ENCODE measurements at regions not wholly inside any gene's neighbourhood (a gene's known extent, or its start where the extent isn't known, plus 50 kb on each side); places are given as distances from the start of the nearest gene placed in this dataset.

DNA sequence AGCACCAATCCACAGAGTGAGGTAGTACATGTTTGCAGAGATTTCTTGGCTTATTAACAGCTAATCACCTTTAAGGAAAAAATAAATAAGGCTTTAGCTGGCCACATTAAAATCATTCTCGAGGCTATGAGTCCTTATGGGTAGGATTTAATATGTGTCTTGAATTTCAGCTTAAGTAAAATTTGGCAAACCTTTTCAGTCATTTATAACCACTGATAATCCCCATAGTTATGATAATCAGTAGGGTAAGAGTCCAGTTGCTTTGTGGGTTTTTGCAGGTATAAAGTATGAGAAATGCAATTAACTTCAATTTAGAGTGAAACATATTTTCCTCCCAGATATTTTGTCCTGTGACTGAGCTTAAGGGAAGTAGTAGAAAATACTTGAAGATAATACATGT is 1458.9 kb upstream of the FLRT2 start:
- Histone ChIP-seq H3K27me3 (ENCODE audit: insufficient read depth, low read depth) (no peaks in the 10 kb centered on the region), H3K4me1 (ENCODE audit: low read depth, poor library complexity, severe bottlenecking) (no peaks in the 10 kb centered on the region), H3K4me2 (no peak overlapping the region), H3K27ac (no peak overlapping the region), H3K4me3 (IDR thresholded peaks at IDR 0.05; ENCODE audit: insufficient read depth, low read depth, low read length) (no peak overlapping the region), H3K36me3 (ENCODE audit: insufficient read depth) (no peaks in the 10 kb centered on the region), H4K20me1 (ENCODE audit: insufficient read depth) (no peaks in the 10 kb centered on the region), H3K79me2 (ENCODE audit: insufficient read depth, low read depth) (no peaks in the 10 kb centered on the region), H3K9ac (no peak overlapping the region), H2AFZ (ENCODE audit: low read depth) (no peak overlapping the region)
- TF ChIP-seq, protein P1, sequence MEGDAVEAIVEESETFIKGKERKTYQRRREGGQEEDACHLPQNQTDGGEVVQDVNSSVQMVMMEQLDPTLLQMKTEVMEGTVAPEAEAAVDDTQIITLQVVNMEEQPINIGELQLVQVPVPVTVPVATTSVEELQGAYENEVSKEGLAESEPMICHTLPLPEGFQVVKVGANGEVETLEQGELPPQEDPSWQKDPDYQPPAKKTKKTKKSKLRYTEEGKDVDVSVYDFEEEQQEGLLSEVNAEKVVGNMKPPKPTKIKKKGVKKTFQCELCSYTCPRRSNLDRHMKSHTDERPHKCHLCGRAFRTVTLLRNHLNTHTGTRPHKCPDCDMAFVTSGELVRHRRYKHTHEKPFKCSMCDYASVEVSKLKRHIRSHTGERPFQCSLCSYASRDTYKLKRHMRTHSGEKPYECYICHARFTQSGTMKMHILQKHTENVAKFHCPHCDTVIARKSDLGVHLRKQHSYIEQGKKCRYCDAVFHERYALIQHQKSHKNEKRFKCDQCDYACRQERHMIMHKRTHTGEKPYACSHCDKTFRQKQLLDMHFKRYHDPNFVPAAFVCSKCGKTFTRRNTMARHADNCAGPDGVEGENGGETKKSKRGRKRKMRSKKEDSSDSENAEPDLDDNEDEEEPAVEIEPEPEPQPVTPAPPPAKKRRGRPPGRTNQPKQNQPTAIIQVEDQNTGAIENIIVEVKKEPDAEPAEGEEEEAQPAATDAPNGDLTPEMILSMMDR (conservative IDR thresholded peaks at IDR 0.05; ENCODE audit: low read depth, low read length): no peak

DNA sequence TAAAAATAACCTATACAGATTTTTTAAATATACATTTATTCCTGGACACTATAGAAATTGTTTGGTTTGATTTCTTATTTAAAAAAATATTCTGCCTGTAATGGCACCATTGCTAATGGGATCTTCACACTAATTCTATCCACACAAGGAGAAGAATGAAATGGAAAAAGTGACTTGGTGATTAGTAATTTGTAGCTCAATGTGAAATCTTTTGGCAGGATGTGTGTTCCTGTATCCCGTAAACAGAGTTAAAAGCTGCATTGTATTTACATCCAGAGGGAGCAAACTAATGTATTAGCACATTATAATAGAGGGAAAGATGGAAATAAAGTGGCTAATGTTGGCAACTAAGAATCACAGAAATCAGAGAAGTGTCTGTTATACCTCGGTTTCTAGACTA is 1455.3 kb upstream of the FLRT2 start:
- Histone ChIP-seq H3K4me2 (no peak overlapping the region), H3K4me1 (ENCODE audit: low read depth, poor library complexity, severe bottlenecking) (no peaks in the 10 kb centered on the region), H2AFZ (ENCODE audit: low read depth) (no peak overlapping the region), H3K4me3 (IDR thresholded peaks at IDR 0.05; ENCODE audit: insufficient read depth, low read depth, low read length) (no peak overlapping the region), H3K36me3 (ENCODE audit: insufficient read depth) (no peaks in the 10 kb centered on the region), H3K27me3 (ENCODE audit: insufficient read depth, low read depth) (no peaks in the 10 kb centered on the region), H3K27ac (no peak overlapping the region), H3K9ac (no peak overlapping the region), H3K79me2 (ENCODE audit: insufficient read depth, low read depth) (no peaks in the 10 kb centered on the region), H4K20me1 (ENCODE audit: insufficient read depth) (no peaks in the 10 kb centered on the region)
- TF ChIP-seq, protein P1 (conservative IDR thresholded peaks at IDR 0.05; ENCODE audit: low read depth, low read length): no peak

DNA sequence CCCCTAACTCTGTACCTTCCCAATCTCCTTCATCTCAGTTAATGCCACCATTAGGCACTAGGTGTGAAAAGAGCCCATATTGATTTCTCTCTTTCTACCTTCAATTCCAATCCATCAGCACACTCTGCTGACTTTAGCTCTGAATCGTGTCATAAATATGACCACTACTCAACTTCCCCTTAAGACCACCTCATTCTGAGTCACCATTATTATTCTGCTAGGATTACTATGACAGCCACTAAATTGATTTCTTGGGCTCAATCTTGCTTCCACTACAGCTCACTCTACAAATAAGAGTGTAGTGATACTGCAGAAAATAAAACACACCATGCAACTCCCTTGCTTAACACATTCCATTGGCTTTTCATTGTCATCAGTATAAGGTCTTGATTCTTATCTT is 1449.0 kb upstream of the FLRT2 start:
- Histone ChIP-seq H2AFZ (ENCODE audit: low read depth) (no peak overlapping the region), H3K27ac (no peak overlapping the region), H3K79me2 (ENCODE audit: insufficient read depth, low read depth) (no peaks in the 10 kb centered on the region), H3K36me3 (ENCODE audit: insufficient read depth) (no peaks in the 10 kb centered on the region), H3K4me1 (ENCODE audit: low read depth, poor library complexity, severe bottlenecking) (no peaks in the 10 kb centered on the region), H3K4me2 (no peak overlapping the region), H3K27me3 (ENCODE audit: insufficient read depth, low read depth) (no peaks in the 10 kb centered on the region), H3K4me3 (IDR thresholded peaks at IDR 0.05; ENCODE audit: insufficient read depth, low read depth, low read length) (no peak overlapping the region), H3K9ac (no peak overlapping the region), H4K20me1 (ENCODE audit: insufficient read depth) (no peaks in the 10 kb centered on the region)
- TF ChIP-seq, protein P1 (conservative IDR thresholded peaks at IDR 0.05; ENCODE audit: low read depth, low read length): no peak

DNA sequence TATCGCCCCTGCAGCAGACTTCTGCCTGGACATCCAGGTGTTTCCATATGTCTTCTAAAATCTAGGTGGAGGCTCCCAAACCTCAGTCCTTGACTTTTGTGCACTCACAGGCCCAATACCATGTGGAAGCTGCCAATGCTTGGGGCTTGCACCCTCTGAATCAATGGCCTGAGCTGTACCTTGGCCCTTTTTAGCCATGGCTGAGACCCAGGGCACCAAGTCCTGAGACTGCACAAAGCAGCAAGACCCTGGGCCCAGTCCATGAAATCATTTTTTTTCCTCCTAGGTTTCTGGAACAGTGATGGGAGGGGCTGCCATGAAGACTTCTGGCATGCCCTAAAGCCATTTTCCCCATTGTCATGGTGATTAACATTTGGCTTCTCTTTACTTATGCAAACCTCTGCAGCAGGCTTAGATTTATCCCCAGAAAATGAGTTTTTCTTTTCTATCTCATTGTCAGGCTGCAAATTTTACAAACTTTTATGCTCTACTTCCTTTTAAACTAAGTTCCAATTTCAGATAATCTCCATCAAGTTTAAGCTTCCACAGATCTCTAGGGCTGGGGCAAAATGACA is 1445.8 kb upstream of the FLRT2 start:
- no peaks in the 10 kb centered on the region for H3K4me1 ChIP-seq (ENCODE audit: low read depth, poor library complexity, severe bottlenecking)
- H2AFZ ChIP-seq (ENCODE audit: low read depth): no peak overlapping the region
- H3K36me3 ChIP-seq (ENCODE audit: insufficient read depth): no peaks in the 10 kb centered on the region
- H4K20me1 ChIP-seq (ENCODE audit: insufficient read depth): no peaks in the 10 kb centered on the region
- H3K27ac ChIP-seq: no peak overlapping the region
- H3K4me3 ChIP-seq (IDR thresholded peaks at IDR 0.05; ENCODE audit: insufficient read depth, low read depth, low read length): no peak overlapping the region
- TF ChIP-seq, protein P1 (conservative IDR thresholded peaks at IDR 0.05; ENCODE audit: low read depth, low read length): no peak
- H3K79me2 ChIP-seq (ENCODE audit: insufficient read depth, low read depth): no peaks in the 10 kb centered on the region
- no peak overlapping the region for H3K4me2 ChIP-seq
- no peaks in the 10 kb centered on the region for H3K27me3 ChIP-seq (ENCODE audit: insufficient read depth, low read depth)
- no peak overlapping the region for H3K9ac ChIP-seq
